Keratinocyte (primary cell): ENCODE measurements at regions not wholly inside any gene's neighbourhood (a gene's known extent, or its start where the extent isn't known, plus 50 kb on each side); places are given as distances from the start of the nearest gene placed in this dataset.

ENCODE experiments used
- DNase-seq: peaks from one replicate; pipeline ENCODE4 v3.0.0-alpha.2; 2011; ENCODE audit warnings: low read depth, missing footprints, low spot score
- FAIRE-seq: peaks from 2 replicates; lab custom pipeline; 2011; peaks lifted over from hg19 to GRCh38; lab: Jason Lieb, UNC
- H2AFZ ChIP-seq: 2 replicates; pipeline ENCODE4 v1.6.0; 2012; ENCODE audit warnings: low read length, control low read depth, inconsistent platforms; ENCODE audit not compliant: control insufficient read depth
- H3K27ac ChIP-seq: 2 replicates; pipeline ENCODE4 v1.5.1; 2011; ENCODE audit warnings: low read length; ENCODE audit not compliant: control insufficient read depth, insufficient read depth
- H3K27me3 ChIP-seq: 3 replicates; pipeline ENCODE4 v1.6.0; 2011; ENCODE audit warnings: low read length; ENCODE audit not compliant: control insufficient read depth, insufficient read depth; ENCODE audit errors: extremely low read depth
- H3K36me3 ChIP-seq, 2 experiments: 2 replicates in 1 of 2; 3 replicates in 1 of 2; pipeline ENCODE4 v1.5.1; 2011; ENCODE audit warnings: low read length in 2 of 2, mild to moderate bottlenecking in 1 of 2; ENCODE audit not compliant: control insufficient read depth in 2 of 2, insufficient read depth in 2 of 2; ENCODE audit errors: extremely low read depth in 1 of 2
- H3K4me1 ChIP-seq: 3 replicates; pipeline ENCODE4 v1.5.1; 2011; ENCODE audit warnings: low read length; ENCODE audit not compliant: control insufficient read depth, insufficient read depth; ENCODE audit errors: extremely low read depth
- H3K4me2 ChIP-seq: 3 replicates; pipeline ENCODE4 v1.6.0; 2011; ENCODE audit warnings: low read depth, low read length; ENCODE audit not compliant: control insufficient read depth, insufficient read depth; ENCODE audit errors: extremely low read depth
- H3K4me3 ChIP-seq, 3 experiments: fragments of 200-600 bp in 1 of 3; sonication (generic) in 1 of 3; 2 replicates in 2 of 3; 3 replicates in 1 of 3; pipeline ENCODE4 v1.5.1; 2011 to 2016; ENCODE audit warnings: low read length in 3 of 3, mild to moderate bottlenecking in 3 of 3, control low read depth in 2 of 3, inconsistent platforms in 1 of 3, low read depth in 1 of 3, mixed read lengths in 1 of 3, mixed run types in 1 of 3, moderate library complexity in 1 of 3; ENCODE audit not compliant: control insufficient read depth in 2 of 3, insufficient read depth in 2 of 3; ENCODE audit errors: extremely low read depth in 1 of 3
- H3K79me2 ChIP-seq: 2 replicates; pipeline ENCODE4 v1.6.0; 2012; ENCODE audit warnings: low read length; ENCODE audit not compliant: control insufficient read depth, insufficient read depth
- H3K9ac ChIP-seq: 3 replicates; pipeline ENCODE4 v1.6.0; 2011; ENCODE audit warnings: low read length; ENCODE audit not compliant: control insufficient read depth, insufficient read depth; ENCODE audit errors: extremely low read depth
- H3K9me1 ChIP-seq: 3 replicates; pipeline ENCODE4 v1.6.0; 2011; ENCODE audit warnings: low read length; ENCODE audit not compliant: control insufficient read depth, insufficient read depth; ENCODE audit errors: extremely low read depth
- H3K9me3 ChIP-seq: 2 replicates; pipeline ENCODE4 v1.5.1; 2012; ENCODE audit warnings: low read depth, low read length; ENCODE audit not compliant: control insufficient read depth
- H4K20me1 ChIP-seq: 3 replicates; pipeline ENCODE4 v1.6.0; 2011; ENCODE audit warnings: low read length; ENCODE audit not compliant: control insufficient read depth, insufficient read depth; ENCODE audit errors: extremely low read depth
- CTCF ChIP-seq, 3 experiments: IDR thresholded peaks in 1 of 3; conservative IDR thresholded peaks in 1 of 3; optimal IDR thresholded peaks in 1 of 3; 2 replicates in 2 of 3; 3 replicates in 1 of 3; pipeline versions ENCODE3 to v1.5.1; 2011; ENCODE audit warnings: low read length in 3 of 3, mild to moderate bottlenecking in 3 of 3, moderate library complexity in 2 of 3, control low read depth in 1 of 3, inconsistent platforms in 1 of 3; ENCODE audit not compliant: insufficient read depth in 2 of 3; ENCODE audit errors: extremely low read depth in 1 of 3
- EZH2 ChIP-seq: IDR thresholded peaks from one replicate; pipeline ENCODE4 v1.6.1; 2012; ENCODE audit warnings: inconsistent platforms, mild to moderate bottlenecking, low read length, moderate library complexity
- dilution Hi-C: fragments of 300-500 bp; cut with MboI; formaldehyde crosslinking; loops from one replicate; pipeline ENCODE4 v1.7.0; 2020; ENCODE audit warnings: low sequenced_read_pairs; ENCODE audit not compliant: extremely low pct_ligation_motif_present

- Histone ChIP-seq H3K36me3 (no peaks in the 10 kb centered on the region), H3K4me3 (no peak overlapping the region), H3K4me1 (peaks cover 11% of the 10 kb centered on the region), H3K4me2 (no peak overlapping the region), H3K9me1 (no peaks in the 10 kb centered on the region), H3K9ac (no peak overlapping the region), H2AFZ (no peak overlapping the region), H3K79me2 (no peaks in the 10 kb centered on the region), H3K27ac (no peak overlapping the region), H3K27me3 (no peaks in the 10 kb centered on the region), H3K9me3 (no peaks in the 10 kb centered on the region), H4K20me1 (no peaks in the 10 kb centered on the region)
- TF ChIP-seq EZH2, result no peak
- TF ChIP-seq CTCF (optimal IDR thresholded peaks at IDR 0.05 in 1 of 3, IDR thresholded peaks at IDR 0.05 in 1 of 3, conservative IDR thresholded peaks at IDR 0.05 in 1 of 3; ENCODE audit: extremely low read depth in 1 of 3, insufficient read depth in 2 of 3, low read length in 3 of 3), result no peak
- dilution Hi-C loops, result no loop called here
- FAIRE-seq (no peak), DNase-seq (no peak)
Observed at GRCh38 chr1:55464550-55464949, 249.4 kb upstream of the USP24 start.

GRCh38 chr1:55463814-55464475 lies 248.8 kb upstream of the USP24 start:
- Histone ChIP-seq H3K4me3 (no peak overlapping the region), H3K79me2 (no peaks in the 10 kb centered on the region), H3K4me1 (peaks cover 11% of the 10 kb centered on the region), H2AFZ (no peak overlapping the region), H3K27me3 (no peaks in the 10 kb centered on the region), H3K4me2 (no peak overlapping the region), H4K20me1 (no peaks in the 10 kb centered on the region), H3K27ac (no peak overlapping the region), H3K9ac (no peak overlapping the region), H3K9me3 (no peaks in the 10 kb centered on the region), H3K9me1 (no peaks in the 10 kb centered on the region), H3K36me3 (no peaks in the 10 kb centered on the region)
- no peak for DNase-seq
- TF ChIP-seq EZH2 (no peak), CTCF (optimal IDR thresholded peaks at IDR 0.05 in 1 of 3, IDR thresholded peaks at IDR 0.05 in 1 of 3, conservative IDR thresholded peaks at IDR 0.05 in 1 of 3; ENCODE audit: extremely low read depth in 1 of 3, insufficient read depth in 2 of 3, low read length in 3 of 3) (no peak)
- no peak for FAIRE-seq
- dilution Hi-C loops, result no loop called here
